Astrocyte of the cerebellum (primary cell): ENCODE measurements at regions not wholly inside any gene's neighbourhood (a gene's known extent, or its start where the extent isn't known, plus 50 kb on each side); places are given as distances from the start of the nearest gene placed in this dataset.

Source experiments
- DNase-seq: peaks from one replicate; pipeline ENCODE4 v3.0.0-alpha.2; 2011; ENCODE audit warnings: low read depth
- H3K4me3 ChIP-seq: 2 replicates; pipeline ENCODE4 v1.5.1; 2011; ENCODE audit warnings: mild to moderate bottlenecking, low read depth, low read length, moderate library complexity
- in situ Hi-C: cut with HindIII; loops from 2 replicates; pipeline ENCODE4 v1.10.0; 2017; ENCODE audit warnings: low sequenced_read_pairs
- TF ChIP-seq, protein P1 (sequence below): IDR thresholded peaks from 2 replicates; pipeline ENCODE4 v1.5.1; 2012; ENCODE audit warnings: low read length, low read depth, moderate library complexity, mild to moderate bottlenecking; ENCODE audit errors: missing control alignments

DNA sequence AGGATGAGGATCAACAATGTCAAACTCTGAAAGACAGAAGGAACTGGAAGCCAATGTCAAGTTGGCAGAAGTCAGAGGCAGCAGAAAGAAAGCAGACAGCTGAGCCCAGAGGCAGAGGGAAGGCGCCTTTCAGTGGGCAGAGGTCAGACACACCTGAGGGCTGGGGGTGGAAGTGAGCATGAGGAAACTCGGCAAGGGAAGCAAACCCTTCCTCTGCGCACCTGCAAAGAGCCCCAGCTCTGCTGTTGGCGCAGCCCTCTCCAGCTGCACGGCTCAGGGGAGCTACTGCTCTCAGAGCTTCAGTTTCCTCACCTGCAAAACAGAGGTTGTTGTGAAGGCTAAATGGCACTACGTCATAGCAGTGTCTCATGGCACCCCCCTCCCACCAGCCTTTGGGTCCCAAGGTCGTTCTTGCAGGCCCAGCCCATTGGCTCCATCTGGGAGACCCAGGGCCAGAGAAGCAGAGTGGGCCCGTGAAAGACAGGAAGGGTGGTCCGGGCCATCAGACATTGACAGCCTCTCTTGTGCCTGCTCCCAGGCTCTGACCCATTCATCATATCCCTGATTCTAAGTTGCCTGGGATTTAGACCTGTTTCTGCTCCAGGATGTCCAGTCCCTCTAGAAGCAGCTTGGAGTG is 53.3 kb upstream of the SLC6A11 start:
- no peak for DNase-seq
- H3K4me3 ChIP-seq: no peak overlapping the region
- TF ChIP-seq, protein P1, sequence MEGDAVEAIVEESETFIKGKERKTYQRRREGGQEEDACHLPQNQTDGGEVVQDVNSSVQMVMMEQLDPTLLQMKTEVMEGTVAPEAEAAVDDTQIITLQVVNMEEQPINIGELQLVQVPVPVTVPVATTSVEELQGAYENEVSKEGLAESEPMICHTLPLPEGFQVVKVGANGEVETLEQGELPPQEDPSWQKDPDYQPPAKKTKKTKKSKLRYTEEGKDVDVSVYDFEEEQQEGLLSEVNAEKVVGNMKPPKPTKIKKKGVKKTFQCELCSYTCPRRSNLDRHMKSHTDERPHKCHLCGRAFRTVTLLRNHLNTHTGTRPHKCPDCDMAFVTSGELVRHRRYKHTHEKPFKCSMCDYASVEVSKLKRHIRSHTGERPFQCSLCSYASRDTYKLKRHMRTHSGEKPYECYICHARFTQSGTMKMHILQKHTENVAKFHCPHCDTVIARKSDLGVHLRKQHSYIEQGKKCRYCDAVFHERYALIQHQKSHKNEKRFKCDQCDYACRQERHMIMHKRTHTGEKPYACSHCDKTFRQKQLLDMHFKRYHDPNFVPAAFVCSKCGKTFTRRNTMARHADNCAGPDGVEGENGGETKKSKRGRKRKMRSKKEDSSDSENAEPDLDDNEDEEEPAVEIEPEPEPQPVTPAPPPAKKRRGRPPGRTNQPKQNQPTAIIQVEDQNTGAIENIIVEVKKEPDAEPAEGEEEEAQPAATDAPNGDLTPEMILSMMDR: no peak
- in situ Hi-C loops: loop anchor here (25.0 kb wide), 1 partner anchor 575 kb away; no protein-coding TSS in a partner anchor

DNA sequence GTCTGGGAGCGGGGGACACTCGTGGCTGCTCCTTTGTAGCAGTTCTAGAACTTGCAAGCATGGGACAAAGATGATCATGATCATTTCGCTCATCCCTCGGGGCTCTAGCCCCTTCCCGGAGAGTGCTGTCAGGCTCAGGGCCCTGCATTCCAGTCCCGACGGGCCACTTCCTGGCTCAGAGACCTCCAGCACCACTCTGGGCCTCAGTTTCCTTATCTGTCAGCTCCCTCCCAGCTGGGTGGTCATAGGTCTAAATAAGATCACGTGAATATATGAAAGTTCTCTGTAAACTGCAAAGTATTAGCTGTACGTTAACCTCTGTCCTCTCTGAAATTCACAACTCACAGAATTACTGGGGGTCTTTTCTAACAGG is 52.8 kb upstream of the SLC6A11 start:
- DNase-seq: no peak
- H3K4me3 ChIP-seq: no peak overlapping the region
- in situ Hi-C loops: loop anchor here (25.0 kb wide), 1 partner anchor 574 kb away; no protein-coding TSS in a partner anchor
- TF ChIP-seq, protein P1: no peak

DNA sequence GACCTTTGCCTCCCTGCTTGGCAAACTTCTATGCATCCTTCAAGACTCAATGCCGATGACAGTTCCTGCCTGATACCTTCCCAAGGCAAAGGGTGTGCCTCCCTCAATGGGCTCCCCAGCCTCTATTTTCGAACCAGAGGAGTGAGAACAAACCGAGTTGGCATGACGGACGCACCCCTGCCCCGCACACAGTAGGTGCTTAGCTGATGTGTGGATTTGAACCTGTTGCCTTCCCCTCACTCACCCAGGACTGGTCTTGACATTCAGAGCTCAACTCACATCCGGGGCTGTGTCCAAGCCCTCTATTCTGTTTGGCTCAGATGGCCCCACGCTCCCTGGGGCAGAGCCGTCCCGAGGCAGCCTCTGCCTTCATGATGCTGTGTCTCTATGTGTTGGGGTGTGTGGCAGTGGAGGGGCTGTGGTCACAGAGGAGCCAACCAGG is 52.2 kb upstream of the SLC6A11 start:
- no peak for DNase-seq
- TF ChIP-seq, protein P1: no peak
- in situ Hi-C loops: loop anchor here (25.0 kb wide), 1 partner anchor 573 kb away; no protein-coding TSS in a partner anchor
- no peak overlapping the region for H3K4me3 ChIP-seq

DNA sequence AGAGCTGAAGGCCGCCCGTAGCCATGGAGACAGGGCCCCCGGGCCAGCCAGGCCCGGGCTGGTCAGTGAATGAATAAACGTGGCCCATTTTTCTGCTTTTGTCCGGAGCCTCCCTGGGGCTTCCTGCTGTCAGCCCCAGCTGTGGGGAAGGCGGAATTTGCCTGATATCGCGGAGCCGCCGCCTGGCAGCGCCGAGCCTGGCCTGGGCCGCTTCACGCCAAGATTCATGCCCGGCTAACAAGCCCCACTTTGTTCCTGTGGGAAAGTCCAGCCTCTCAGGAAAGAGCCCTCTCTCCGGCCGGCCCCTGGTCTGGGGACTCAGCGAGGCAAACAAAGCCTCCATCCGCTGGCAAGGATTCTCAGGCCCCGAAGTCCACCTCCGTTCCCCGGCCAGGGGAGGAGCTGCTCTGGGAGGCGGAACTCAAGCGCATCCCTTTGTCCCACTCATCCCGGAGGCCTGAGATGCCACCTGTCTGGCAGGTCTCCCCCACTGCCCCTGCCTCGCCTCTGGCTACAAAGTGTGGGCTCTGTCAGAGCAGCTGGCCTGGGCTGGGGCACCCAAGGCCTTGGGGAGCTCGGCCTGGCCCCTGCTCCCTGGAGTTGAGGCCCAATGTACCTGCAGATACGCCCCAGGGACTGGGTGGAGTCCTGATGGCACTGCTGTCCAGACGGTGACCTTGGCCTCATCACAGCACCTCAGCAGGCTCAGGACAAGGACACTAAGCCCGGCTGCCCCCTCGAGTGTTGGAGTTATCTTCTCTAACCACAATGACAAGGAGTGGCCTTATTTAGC is 51.6 kb upstream of the SLC6A11 start:
- DNase-seq: no peak
- no peak overlapping the region for H3K4me3 ChIP-seq
- TF ChIP-seq, protein P1: no peak
- in situ Hi-C loops: loop anchor here (5.0 to 25.0 kb wide), 3 partner anchors 42 to 573 kb away; no protein-coding TSS in a partner anchor

DNA sequence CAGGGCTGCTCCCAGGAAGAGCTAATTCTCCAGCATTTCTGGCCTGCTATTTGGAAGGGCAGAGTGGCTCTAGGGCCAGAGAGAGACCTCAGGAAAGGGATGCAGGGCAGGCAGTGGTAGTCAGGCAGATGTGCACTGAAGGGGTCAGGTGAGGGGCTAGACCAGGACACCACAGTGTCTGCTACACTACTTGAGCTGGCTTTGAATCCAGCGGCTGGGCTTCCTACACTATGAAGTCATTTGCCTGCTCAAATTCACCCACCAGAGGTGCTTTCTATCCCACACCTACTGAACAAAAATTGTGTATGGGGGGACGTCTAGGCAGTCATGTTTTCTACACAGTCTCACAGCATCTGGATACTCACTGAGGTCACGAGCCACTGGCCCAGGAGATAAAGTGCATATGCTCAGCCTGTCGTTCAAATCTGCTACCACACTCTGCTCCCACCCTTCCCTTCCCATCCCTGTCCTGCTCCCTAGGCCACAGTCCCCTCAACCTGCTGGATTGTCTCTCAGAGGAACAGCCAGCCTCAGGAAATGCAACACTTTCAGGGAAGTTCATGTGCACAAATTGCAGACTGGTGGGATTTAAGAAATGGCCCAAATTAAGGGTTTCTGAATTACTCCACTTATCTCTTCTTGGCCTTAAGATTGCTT is 49.9 kb upstream of the SLC6A11 start:
- in situ Hi-C loops: loop anchor here (5.0 to 25.0 kb wide), 3 partner anchors 41 to 571 kb away; no protein-coding TSS in a partner anchor
- TF ChIP-seq, protein P1: no peak
- DNase-seq: no peak
- no peak overlapping the region for H3K4me3 ChIP-seq
